ENCODE measurements at regions not wholly inside any gene's neighbourhood (a gene's known extent, or its start where the extent isn't known, plus 50 kb on each side); places are given as distances from the start of the nearest gene placed in this dataset.
A peak's percentile ranks its signal among the peaks of the same experiment; 100 is the strongest.
"Not testable (repeated sequence)": the region's sequence is repeated elsewhere in the genome, so short reads cannot be mapped to it uniquely, and the experiment has no call there.

- Histone ChIP-seq H3K36me3 (peaks cover 17% of the 10 kb centered on the region), H3K27me3 (no peaks in the 10 kb centered on the region), H3K4me1 (ENCODE audit: low read depth) (no peaks in the 10 kb centered on the region), H3K9me3 (ENCODE audit: low read depth) (no peaks in the 10 kb centered on the region), H3K27ac (no peak overlapping the region), H3K4me3 (no peak overlapping the region)
- no peak for TF ChIP-seq CTCF (IDR thresholded peaks at IDR 0.05; ENCODE audit: low read depth, low read length)
- DNase-seq (ENCODE audit: low read depth in 1 of 2, low spot score in 1 of 2): no peak
These were observed 113.5 kb downstream of the USP22 start for GRCh38 chr17:20929334-20929733.

GRCh38 chr17:20930081-20930760, 112.6 kb downstream of the USP22 start:
- H3K4me1 ChIP-seq (ENCODE audit: low read depth): no peaks in the 10 kb centered on the region
- no peak overlapping the region for H3K4me3 ChIP-seq
- TF ChIP-seq CTCF (IDR thresholded peaks at IDR 0.05; ENCODE audit: low read depth, low read length): no peak
- peaks cover 17% of the 10 kb centered on the region for H3K36me3 ChIP-seq
- H3K27ac ChIP-seq: no peak overlapping the region
- H3K9me3 ChIP-seq (ENCODE audit: low read depth): no peaks in the 10 kb centered on the region
- no peaks in the 10 kb centered on the region for H3K27me3 ChIP-seq
- no peak for DNase-seq (ENCODE audit: low read depth in 1 of 2, low spot score in 1 of 2)

- H3K27ac ChIP-seq; H3K27me3 ChIP-seq; H3K9me3 ChIP-seq (ENCODE audit: low read depth); H3K4me1 ChIP-seq (ENCODE audit: low read depth); DNase-seq (ENCODE audit: low read depth in 1 of 2, low spot score in 1 of 2); H3K4me3 ChIP-seq: not testable (repeated sequence)
- H3K36me3 ChIP-seq: peaks cover 17% of the 10 kb centered on the region
These were observed 109.8 kb downstream of the USP22 start for GRCh38 chr17:20933040-20933439.

GRCh38 chr17:20934288-20934687, 108.5 kb downstream of the USP22 start:
- DNase-seq (ENCODE audit: low read depth in 1 of 2, low spot score in 1 of 2): no peak
- peaks cover 18% of the 10 kb centered on the region for H3K36me3 ChIP-seq
- TF ChIP-seq CTCF (IDR thresholded peaks at IDR 0.05; ENCODE audit: low read depth, low read length): no peak
- no peak overlapping the region for H3K27ac ChIP-seq
- no peak overlapping the region for H3K4me3 ChIP-seq
- H3K9me3 ChIP-seq (ENCODE audit: low read depth): no peaks in the 10 kb centered on the region
- no peaks in the 10 kb centered on the region for H3K27me3 ChIP-seq
- H3K4me1 ChIP-seq (ENCODE audit: low read depth): no peaks in the 10 kb centered on the region

GRCh38 chr17:20935740-20936139, 107.1 kb downstream of the USP22 start:
- DNase-seq (ENCODE audit: low read depth in 1 of 2, low spot score in 1 of 2): peak in 1 of 2 donors; percentile 81
- Histone ChIP-seq H3K9me3 (ENCODE audit: low read depth) (no peaks in the 10 kb centered on the region), H3K27me3 (no peaks in the 10 kb centered on the region), H3K4me3 (no peak overlapping the region), H3K36me3 (peaks cover 18% of the 10 kb centered on the region), H3K4me1 (ENCODE audit: low read depth) (no peaks in the 10 kb centered on the region), H3K27ac (no peak overlapping the region)
- TF ChIP-seq CTCF (IDR thresholded peaks at IDR 0.05; ENCODE audit: low read depth, low read length): no peak

- Histone ChIP-seq H3K9me3 (ENCODE audit: low read depth) (no peaks in the 10 kb centered on the region), H3K36me3 (peaks cover 8% of the 10 kb centered on the region), H3K4me1 (ENCODE audit: low read depth) (no peaks in the 10 kb centered on the region), H3K27ac (no peak overlapping the region), H3K4me3 (no peak overlapping the region), H3K27me3 (no peaks in the 10 kb centered on the region)
- DNase-seq (ENCODE audit: low read depth in 1 of 2, low spot score in 1 of 2): no peak
- no peak for TF ChIP-seq CTCF (IDR thresholded peaks at IDR 0.05; ENCODE audit: low read depth, low read length)
These were observed 104.6 kb downstream of the USP22 start for GRCh38 chr17:20938244-20938643.

Data from cardiac muscle cell (in vitro differentiated cells and primary cell).